Psoas muscle (tissue), 7 donors: ENCODE measurements at regions not wholly inside any gene's neighbourhood (a gene's known extent, or its start where the extent isn't known, plus 50 kb on each side); places are given as distances from the start of the nearest gene placed in this dataset.

Source experiments
- ATAC-seq, 4 donors: fragments of 200-7000 bp; cut with Tn5 transposase; one replicate each; pipeline ENCODE4 v1.9.1; 2020; ENCODE audit warnings: moderate library complexity in 3 of 4, mild to moderate bottlenecking in 2 of 4
- DNase-seq, 2 donors: peaks; one replicate each; pipeline ENCODE4 v3.0.0-alpha.2; 2020
- H3K27ac ChIP-seq: fragments of 200-600 bp; one replicate; pipeline ENCODE4 v1.8.0; 2022
- H3K27me3 ChIP-seq, 3 donors: fragments of 200-600 bp in 1 of 3; one replicate each; pipeline versions ENCODE4 v1.6.1 to v1.8.0; 2013 to 2022; ENCODE audit warnings: low read length in 2 of 3, mild to moderate bottlenecking in 2 of 3, moderate library complexity in 1 of 3; ENCODE audit not compliant: insufficient read depth in 3 of 3
- H3K36me3 ChIP-seq, 2 donors: fragments of 200-600 bp in 1 of 2; one replicate each; pipeline versions ENCODE4 v1.6.1 to v1.8.0; 2013 to 2022; ENCODE audit warnings: low read depth in 1 of 2, mild to moderate bottlenecking in 1 of 2, moderate library complexity in 1 of 2; ENCODE audit not compliant: insufficient read depth in 1 of 2
- H3K4me1 ChIP-seq: fragments of 200-600 bp; one replicate; pipeline ENCODE4 v1.8.0; 2022
- H3K4me3 ChIP-seq: fragments of 200-600 bp; one replicate; pipeline ENCODE4 v1.8.0; 2022; ENCODE audit warnings: mild to moderate bottlenecking
- H3K9me3 ChIP-seq: fragments of 200-600 bp; one replicate; pipeline ENCODE4 v1.8.0; 2022
- WGBS, 3 donors: extraction: QIAGEN DNeasy Blood & Tissue Kit; methylation state at CpG; one replicate each; pipeline versions ENCODE4 v1.1.6 to v1.1.7; 2013; 5-methylcytosine and 5-hydroxymethylcytosine counted together
- intact Hi-C, 2 donors: fragments of 100-400 bp; cut with DNase I; formaldehyde crosslinking; loops; one replicate each; pipeline versions ENCODE4 v1.11.0 to v1.14.2; 2022
- TF ChIP-seq, protein P1 (sequence below): fragments of 200-600 bp; IDR thresholded peaks from one replicate; pipeline ENCODE4 v1.8.0; 2022; ENCODE audit warnings: antibody characterized with exemption
- donor health status: healthy with polysubstance abuse.
- donor health status: DM: no; HTN: no; CAD: no; lungs with moderate emphysema.
- donor health status: Bipolar disorder and iron deficiency.
- donor health status: healthy.
- donor health status: DM: yes; HTN: yes; CAD: no.
- donor health status: DM: no; HTN: no; CAD: no.
- donor health status: DM: yes; HTN: yes; CAD: no.

- DNase-seq, result no peak
- 53 to 60% (median 59%) methylated on average over 16 of the region's 16 CpGs for WGBS, 3 donors
- no peaks in the 10 kb centered on the region for H3K4me1 ChIP-seq
Observed at GRCh38 chr20:62584671-62585460, 57.4 kb upstream of the SLCO4A1 start.

GRCh38 chr20:62585461-62585970 lies 56.8 kb upstream of the SLCO4A1 start:
- H3K36me3 ChIP-seq, result no peaks in the 10 kb centered on the region
- ATAC-seq (no peak), DNase-seq (no peak)
- no peaks in the 10 kb centered on the region for H3K9me3 ChIP-seq
- 58 to 67% (median 62%) methylated on average over 22 of the region's 22 CpGs for WGBS, 3 donors
- peaks cover 0 to 3% (median 0%) of the 10 kb centered on the region in 3 donors for H3K27me3 ChIP-seq
- no peaks in the 10 kb centered on the region for H3K4me1 ChIP-seq
- intact Hi-C loops, result no loop called here
- H3K27ac ChIP-seq, result no peak overlapping the region
- TF ChIP-seq, protein P1, sequence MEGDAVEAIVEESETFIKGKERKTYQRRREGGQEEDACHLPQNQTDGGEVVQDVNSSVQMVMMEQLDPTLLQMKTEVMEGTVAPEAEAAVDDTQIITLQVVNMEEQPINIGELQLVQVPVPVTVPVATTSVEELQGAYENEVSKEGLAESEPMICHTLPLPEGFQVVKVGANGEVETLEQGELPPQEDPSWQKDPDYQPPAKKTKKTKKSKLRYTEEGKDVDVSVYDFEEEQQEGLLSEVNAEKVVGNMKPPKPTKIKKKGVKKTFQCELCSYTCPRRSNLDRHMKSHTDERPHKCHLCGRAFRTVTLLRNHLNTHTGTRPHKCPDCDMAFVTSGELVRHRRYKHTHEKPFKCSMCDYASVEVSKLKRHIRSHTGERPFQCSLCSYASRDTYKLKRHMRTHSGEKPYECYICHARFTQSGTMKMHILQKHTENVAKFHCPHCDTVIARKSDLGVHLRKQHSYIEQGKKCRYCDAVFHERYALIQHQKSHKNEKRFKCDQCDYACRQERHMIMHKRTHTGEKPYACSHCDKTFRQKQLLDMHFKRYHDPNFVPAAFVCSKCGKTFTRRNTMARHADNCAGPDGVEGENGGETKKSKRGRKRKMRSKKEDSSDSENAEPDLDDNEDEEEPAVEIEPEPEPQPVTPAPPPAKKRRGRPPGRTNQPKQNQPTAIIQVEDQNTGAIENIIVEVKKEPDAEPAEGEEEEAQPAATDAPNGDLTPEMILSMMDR, result no peak
- no peak overlapping the region for H3K4me3 ChIP-seq

More at GRCh38 chr20:62584671-62585460, 57.4 kb upstream of the SLCO4A1 start:
- Histone ChIP-seq H3K27ac (no peak overlapping the region), H3K4me3 (no peak overlapping the region), H3K9me3 (no peaks in the 10 kb centered on the region), H3K27me3 (peaks cover 0 to 3% (median 0%) of the 10 kb centered on the region in 3 donors), H3K36me3 (no peaks in the 10 kb centered on the region)
- intact Hi-C loops, result no loop called here
- TF ChIP-seq, protein P1, result no peak
- ATAC-seq, result peak; percentile 2 to 16 (median 8)

DNA sequence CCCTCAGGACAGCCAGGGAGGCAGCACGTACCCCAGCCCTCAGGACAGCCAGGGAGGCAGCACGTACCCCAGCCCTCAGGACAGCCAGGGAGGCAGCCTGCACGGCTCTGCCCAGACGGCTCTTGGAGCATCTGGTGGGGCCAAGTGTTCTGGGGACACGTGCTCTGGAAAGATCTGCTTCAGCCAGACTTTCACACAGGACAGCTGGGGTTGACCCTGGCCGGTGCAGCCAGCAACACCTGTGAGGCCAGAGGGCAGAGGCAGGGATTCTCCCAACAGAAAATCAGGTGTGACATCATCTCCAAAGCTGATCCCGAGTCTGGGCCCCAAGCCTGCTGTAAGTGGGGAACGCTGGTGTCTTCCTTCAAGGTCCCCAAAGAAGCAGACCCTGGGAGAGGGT lies 55.5 kb upstream of the SLCO4A1 start:
- H3K27ac ChIP-seq, result no peak overlapping the region
- H3K36me3 ChIP-seq, result no peaks in the 10 kb centered on the region
- no peak for ATAC-seq
- no peaks in the 10 kb centered on the region for H3K9me3 ChIP-seq
- H3K27me3 ChIP-seq, result no peaks in the 10 kb centered on the region
- 22 to 48% (median 26%) methylated on average over 8 of the region's 8 CpGs for WGBS, 3 donors
- no peak overlapping the region for H3K4me3 ChIP-seq
- TF ChIP-seq, protein P1, result no peak
- DNase-seq, result no peak
- no peaks in the 10 kb centered on the region for H3K4me1 ChIP-seq
- intact Hi-C loops, result no loop called here

GRCh38 chr20:62587757-62588402 lies 54.4 kb upstream of the SLCO4A1 start:
- TF ChIP-seq, protein P1, result no peak
- Histone ChIP-seq H3K27ac (no peak overlapping the region), H3K4me1 (no peaks in the 10 kb centered on the region), H3K4me3 (no peak overlapping the region), H3K36me3 (no peaks in the 10 kb centered on the region), H3K9me3 (no peaks in the 10 kb centered on the region), H3K27me3 (no peaks in the 10 kb centered on the region)
- intact Hi-C loops, result no loop called here
- 29 to 37% (median 34%) methylated on average over 20 of the region's 20 CpGs for WGBS, 3 donors
- no peak for ATAC-seq
- DNase-seq, result no peak
